Esophagus mucosa (tissue), 1 donor: ENCODE measurements at regions not wholly inside any gene's neighbourhood (a gene's known extent, or its start where the extent isn't known, plus 50 kb on each side); places are given as distances from the start of the nearest gene placed in this dataset.

ENCODE experiments used
- ATAC-seq: fragments of 200-7000 bp; cut with Tn5 transposase; one replicate; pipeline ENCODE4 v1.9.1; 2020
- donor health status: DM: yes; HTN: yes; CAD: no.

GRCh38 chr11:110776081-110776480, 63.8 kb upstream of the ARHGAP20 start:
- ATAC-seq = no peak

GRCh38 chr11:110774138-110775014, 62.1 kb upstream of the ARHGAP20 start:
- peak; percentile 53 for ATAC-seq

- no peak for ATAC-seq
Measured at GRCh38 chr11:110773442-110773841, 61.2 kb upstream of the ARHGAP20 start.

- peak; percentile 80 for ATAC-seq
Measured at GRCh38 chr11:110772863-110773262, 60.6 kb upstream of the ARHGAP20 start.

- peak; percentile 74 for ATAC-seq
Measured at GRCh38 chr11:110766316-110766715, 54.1 kb upstream of the ARHGAP20 start.

GRCh38 chr11:110764485-110764884, 52.2 kb upstream of the ARHGAP20 start:
- no peak for ATAC-seq

GRCh38 chr11:110763249-110764011, 51.2 kb upstream of the ARHGAP20 start:
- ATAC-seq = no peak

- no peak for ATAC-seq
Measured at GRCh38 chr11:110762590-110762989, 50.4 kb upstream of the ARHGAP20 start.
